ENCODE measurements at regions not wholly inside any gene's neighbourhood (a gene's known extent, or its start where the extent isn't known, plus 50 kb on each side); places are given as distances from the start of the nearest gene placed in this dataset.
A peak's percentile ranks its signal among the peaks of the same experiment; 100 is the strongest.

GRCh38 chr7:25333296-25333928 lies 105.1 kb upstream of the NPVF start:
- Histone ChIP-seq H3K79me2 (ENCODE audit: low read length) (no peaks in the 10 kb centered on the region), H3K4me3 (ENCODE audit: low read length) (no peak overlapping the region), H3K9me2 (replicated peaks; ENCODE audit: insufficient read depth, low read length) (no peaks in the 10 kb centered on the region), H3K36me3 (ENCODE audit: insufficient read depth, low read length) (no peaks in the 10 kb centered on the region), H3K4me1 (ENCODE audit: low read length) (no peaks in the 10 kb centered on the region), H3K27ac (ENCODE audit: low read length) (no peak overlapping the region), H3K27me3 (ENCODE audit: low read length) (no peaks in the 10 kb centered on the region), H2AFZ (ENCODE audit: low read length) (no peak overlapping the region), H3K9me3 (ENCODE audit: low read length) (no peaks in the 10 kb centered on the region), H4K20me1 (ENCODE audit: insufficient read depth, low read depth, low read length) (no peaks in the 10 kb centered on the region), H3K4me2 (ENCODE audit: low read depth, low read length, poor library complexity, severe bottlenecking) (no peak overlapping the region), H3K9ac (ENCODE audit: low read length) (no peak overlapping the region)
- peak; percentile 4 for DNase-seq

GRCh38 chr7:25347360-25348066 lies 119.2 kb upstream of the NPVF start:
- no peak overlapping the region for H3K9ac ChIP-seq (ENCODE audit: low read length)
- no peaks in the 10 kb centered on the region for H3K27me3 ChIP-seq (ENCODE audit: low read length)
- H4K20me1 ChIP-seq (ENCODE audit: insufficient read depth, low read depth, low read length), result no peaks in the 10 kb centered on the region
- no peak overlapping the region for H2AFZ ChIP-seq (ENCODE audit: low read length)
- no peaks in the 10 kb centered on the region for H3K9me2 ChIP-seq (replicated peaks; ENCODE audit: insufficient read depth, low read length)
- H3K4me3 ChIP-seq (ENCODE audit: low read length), result no peak overlapping the region
- no peak overlapping the region for H3K27ac ChIP-seq (ENCODE audit: low read length)
- no peaks in the 10 kb centered on the region for H3K4me1 ChIP-seq (ENCODE audit: low read length)
- no peaks in the 10 kb centered on the region for H3K9me3 ChIP-seq (ENCODE audit: low read length)
- no peaks in the 10 kb centered on the region for H3K36me3 ChIP-seq (ENCODE audit: insufficient read depth, low read length)
- H3K79me2 ChIP-seq (ENCODE audit: low read length), result no peaks in the 10 kb centered on the region
- no peak for DNase-seq
- H3K4me2 ChIP-seq (ENCODE audit: low read depth, low read length, poor library complexity, severe bottlenecking), result no peak overlapping the region

GRCh38 chr7:25348104-25348503 lies 119.8 kb upstream of the NPVF start:
- H3K9ac ChIP-seq (ENCODE audit: low read length), result no peak overlapping the region
- no peaks in the 10 kb centered on the region for H3K27me3 ChIP-seq (ENCODE audit: low read length)
- no peaks in the 10 kb centered on the region for H3K79me2 ChIP-seq (ENCODE audit: low read length)
- H3K9me2 ChIP-seq (replicated peaks; ENCODE audit: insufficient read depth, low read length), result no peaks in the 10 kb centered on the region
- no peaks in the 10 kb centered on the region for H3K4me1 ChIP-seq (ENCODE audit: low read length)
- no peak overlapping the region for H3K4me3 ChIP-seq (ENCODE audit: low read length)
- no peak overlapping the region for H2AFZ ChIP-seq (ENCODE audit: low read length)
- no peaks in the 10 kb centered on the region for H3K36me3 ChIP-seq (ENCODE audit: insufficient read depth, low read length)
- no peaks in the 10 kb centered on the region for H4K20me1 ChIP-seq (ENCODE audit: insufficient read depth, low read depth, low read length)
- DNase-seq, result no peak
- H3K4me2 ChIP-seq (ENCODE audit: low read depth, low read length, poor library complexity, severe bottlenecking), result no peak overlapping the region
- H3K9me3 ChIP-seq (ENCODE audit: low read length), result no peaks in the 10 kb centered on the region
- H3K27ac ChIP-seq (ENCODE audit: low read length), result no peak overlapping the region

- no peak overlapping the region for H3K9ac ChIP-seq (ENCODE audit: low read length)
- no peaks in the 10 kb centered on the region for H3K9me3 ChIP-seq (ENCODE audit: low read length)
- no peak overlapping the region for H3K27ac ChIP-seq (ENCODE audit: low read length)
- H3K4me1 ChIP-seq (ENCODE audit: low read length), result no peaks in the 10 kb centered on the region
- H3K27me3 ChIP-seq (ENCODE audit: low read length), result no peaks in the 10 kb centered on the region
- no peaks in the 10 kb centered on the region for H3K9me2 ChIP-seq (replicated peaks; ENCODE audit: insufficient read depth, low read length)
- no peak for DNase-seq
- H4K20me1 ChIP-seq (ENCODE audit: insufficient read depth, low read depth, low read length), result no peaks in the 10 kb centered on the region
- no peaks in the 10 kb centered on the region for H3K36me3 ChIP-seq (ENCODE audit: insufficient read depth, low read length)
- H3K4me3 ChIP-seq (ENCODE audit: low read length), result no peak overlapping the region
- H2AFZ ChIP-seq (ENCODE audit: low read length), result no peak overlapping the region
- no peaks in the 10 kb centered on the region for H3K79me2 ChIP-seq (ENCODE audit: low read length)
- no peak overlapping the region for H3K4me2 ChIP-seq (ENCODE audit: low read depth, low read length, poor library complexity, severe bottlenecking)
These were observed 121.2 kb upstream of the NPVF start for GRCh38 chr7:25349283-25350017.

- H3K27ac ChIP-seq (ENCODE audit: low read length), result no peak overlapping the region
- no peaks in the 10 kb centered on the region for H3K9me2 ChIP-seq (replicated peaks; ENCODE audit: insufficient read depth, low read length)
- H3K4me3 ChIP-seq (ENCODE audit: low read length), result no peak overlapping the region
- no peaks in the 10 kb centered on the region for H3K27me3 ChIP-seq (ENCODE audit: low read length)
- no peaks in the 10 kb centered on the region for H3K79me2 ChIP-seq (ENCODE audit: low read length)
- DNase-seq, result no peak
- no peak overlapping the region for H3K9ac ChIP-seq (ENCODE audit: low read length)
- no peaks in the 10 kb centered on the region for H3K9me3 ChIP-seq (ENCODE audit: low read length)
- H3K4me2 ChIP-seq (ENCODE audit: low read depth, low read length, poor library complexity, severe bottlenecking), result no peak overlapping the region
- H4K20me1 ChIP-seq (ENCODE audit: insufficient read depth, low read depth, low read length), result no peaks in the 10 kb centered on the region
- H2AFZ ChIP-seq (ENCODE audit: low read length), result no peak overlapping the region
- H3K4me1 ChIP-seq (ENCODE audit: low read length), result no peaks in the 10 kb centered on the region
- no peaks in the 10 kb centered on the region for H3K36me3 ChIP-seq (ENCODE audit: insufficient read depth, low read length)
These were observed 121.8 kb upstream of the NPVF start for GRCh38 chr7:25350041-25350440.

GRCh38 chr7:25351761-25352160 lies 123.5 kb upstream of the NPVF start:
- Histone ChIP-seq H3K27ac (ENCODE audit: low read length) (no peak overlapping the region), H3K9ac (ENCODE audit: low read length) (no peak overlapping the region), H3K9me2 (replicated peaks; ENCODE audit: insufficient read depth, low read length) (no peaks in the 10 kb centered on the region), H3K27me3 (ENCODE audit: low read length) (no peaks in the 10 kb centered on the region), H3K79me2 (ENCODE audit: low read length) (no peaks in the 10 kb centered on the region), H3K9me3 (ENCODE audit: low read length) (no peaks in the 10 kb centered on the region), H3K4me2 (ENCODE audit: low read depth, low read length, poor library complexity, severe bottlenecking) (no peak overlapping the region), H3K4me3 (ENCODE audit: low read length) (no peak overlapping the region), H4K20me1 (ENCODE audit: insufficient read depth, low read depth, low read length) (no peaks in the 10 kb centered on the region), H3K4me1 (ENCODE audit: low read length) (no peaks in the 10 kb centered on the region), H3K36me3 (ENCODE audit: insufficient read depth, low read length) (no peaks in the 10 kb centered on the region), H2AFZ (ENCODE audit: low read length) (no peak overlapping the region)
- DNase-seq, result no peak

- no peaks in the 10 kb centered on the region for H3K4me1 ChIP-seq (ENCODE audit: low read length)
- H3K27me3 ChIP-seq (ENCODE audit: low read length), result no peaks in the 10 kb centered on the region
- no peak overlapping the region for H3K4me3 ChIP-seq (ENCODE audit: low read length)
- H3K36me3 ChIP-seq (ENCODE audit: insufficient read depth, low read length), result no peaks in the 10 kb centered on the region
- H4K20me1 ChIP-seq (ENCODE audit: insufficient read depth, low read depth, low read length), result no peaks in the 10 kb centered on the region
- no peaks in the 10 kb centered on the region for H3K9me3 ChIP-seq (ENCODE audit: low read length)
- no peaks in the 10 kb centered on the region for H3K9me2 ChIP-seq (replicated peaks; ENCODE audit: insufficient read depth, low read length)
- no peak overlapping the region for H2AFZ ChIP-seq (ENCODE audit: low read length)
- H3K79me2 ChIP-seq (ENCODE audit: low read length), result no peaks in the 10 kb centered on the region
- H3K9ac ChIP-seq (ENCODE audit: low read length), result no peak overlapping the region
- no peak overlapping the region for H3K4me2 ChIP-seq (ENCODE audit: low read depth, low read length, poor library complexity, severe bottlenecking)
- no peak overlapping the region for H3K27ac ChIP-seq (ENCODE audit: low read length)
- no peak for DNase-seq
These were observed 124.9 kb upstream of the NPVF start for GRCh38 chr7:25353196-25353595.

- no peaks in the 10 kb centered on the region for H3K9me3 ChIP-seq (ENCODE audit: low read length)
- H3K4me3 ChIP-seq (ENCODE audit: low read length), result no peak overlapping the region
- H3K4me1 ChIP-seq (ENCODE audit: low read length), result no peaks in the 10 kb centered on the region
- H3K9ac ChIP-seq (ENCODE audit: low read length), result no peak overlapping the region
- H3K36me3 ChIP-seq (ENCODE audit: insufficient read depth, low read length), result no peaks in the 10 kb centered on the region
- H3K9me2 ChIP-seq (replicated peaks; ENCODE audit: insufficient read depth, low read length), result no peaks in the 10 kb centered on the region
- no peaks in the 10 kb centered on the region for H3K79me2 ChIP-seq (ENCODE audit: low read length)
- H4K20me1 ChIP-seq (ENCODE audit: insufficient read depth, low read depth, low read length), result no peaks in the 10 kb centered on the region
- H2AFZ ChIP-seq (ENCODE audit: low read length), result no peak overlapping the region
- DNase-seq, result no peak
- no peaks in the 10 kb centered on the region for H3K27me3 ChIP-seq (ENCODE audit: low read length)
- no peak overlapping the region for H3K4me2 ChIP-seq (ENCODE audit: low read depth, low read length, poor library complexity, severe bottlenecking)
- H3K27ac ChIP-seq (ENCODE audit: low read length), result no peak overlapping the region
These were observed 125.4 kb upstream of the NPVF start for GRCh38 chr7:25353732-25354131.
